ENCODE measurements at regions not wholly inside any gene's neighbourhood (a gene's known extent, or its start where the extent isn't known, plus 50 kb on each side); places are given as distances from the start of the nearest gene placed in this dataset.

DNA sequence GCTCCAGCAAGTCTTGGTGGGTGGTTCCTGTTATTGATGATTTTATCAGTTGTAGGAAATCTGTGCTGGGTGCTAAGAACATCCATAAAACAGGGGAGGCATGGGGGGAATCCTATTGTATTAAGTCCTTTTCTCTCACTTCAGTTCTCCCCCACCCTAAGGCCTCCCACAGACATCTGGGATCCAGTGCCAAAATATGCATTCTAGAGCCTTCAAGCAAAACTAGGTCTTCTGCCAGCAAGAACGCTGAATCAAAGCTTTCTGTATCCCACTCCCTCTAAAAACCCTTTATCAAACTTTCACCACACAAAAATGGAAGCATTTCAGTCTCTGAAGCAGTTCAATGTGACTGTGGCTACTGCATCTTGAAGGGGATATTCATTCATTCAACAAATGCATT is 281.9 kb downstream of the GAS1 start:
- TF ChIP-seq CTCF (IDR thresholded peaks at IDR 0.05): no peak
- Mint-ChIP-seq H3K36me3 (ENCODE audit: low read depth) (no peaks in the 10 kb centered on the region), H3K27ac (no peak overlapping the region), H3K4me3 (no peak overlapping the region), H3K4me1 (peaks cover 21% of the 10 kb centered on the region), H3K9me3 (peaks cover 14% of the 10 kb centered on the region), H3K27me3 (ENCODE audit: low read depth, poor library complexity) (peaks cover 8% of the 10 kb centered on the region)
- no peak for DNase-seq

DNA sequence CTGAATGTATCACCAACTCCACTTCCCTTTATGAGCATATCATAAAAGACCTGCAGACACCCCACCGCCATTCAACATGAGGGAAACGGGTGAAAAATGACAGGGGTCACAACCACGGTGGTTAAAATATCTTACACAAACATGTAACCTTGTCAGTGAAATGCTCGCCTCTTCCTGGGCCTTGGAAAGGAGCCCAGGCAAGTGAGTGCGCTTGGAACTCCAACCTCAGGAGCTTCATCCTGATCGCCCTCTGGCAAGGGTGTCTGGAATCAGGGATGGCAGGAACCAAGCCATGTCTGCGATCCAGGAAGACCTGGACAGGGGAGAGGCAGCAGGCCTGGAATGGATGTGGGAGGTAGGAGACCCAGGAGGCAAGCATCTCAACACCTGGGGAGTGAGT is 282.7 kb downstream of the GAS1 start:
- Mint-ChIP-seq H3K4me3 (no peak overlapping the region), H3K9me3 (peaks cover 6% of the 10 kb centered on the region), H3K4me1 (peaks cover 13% of the 10 kb centered on the region), H3K27ac (no peak overlapping the region), H3K36me3 (ENCODE audit: low read depth) (no peaks in the 10 kb centered on the region), H3K27me3 (ENCODE audit: low read depth, poor library complexity) (peaks cover 10% of the 10 kb centered on the region)
- DNase-seq: no peak
- no peak for TF ChIP-seq CTCF (IDR thresholded peaks at IDR 0.05)

DNA sequence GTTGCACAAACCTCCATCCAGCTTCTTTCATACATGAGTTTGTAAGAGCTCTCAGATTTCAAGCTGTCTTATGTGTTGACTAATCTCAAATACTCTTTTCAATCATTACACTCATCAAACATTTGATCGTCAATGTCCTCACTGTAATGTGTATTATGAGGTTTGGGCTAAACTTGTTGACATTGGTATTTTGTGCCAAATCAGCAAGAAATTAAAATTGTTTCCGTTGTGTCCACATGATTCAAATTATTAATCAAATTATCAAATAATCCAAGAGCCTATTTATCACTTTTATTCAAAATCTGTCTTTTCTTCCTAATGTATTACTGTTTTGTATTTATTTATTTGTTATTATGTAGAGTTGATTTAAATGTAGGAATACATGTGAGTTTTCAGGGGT is 283.4 kb downstream of the GAS1 start:
- H3K9me3 Mint-ChIP-seq: peaks cover 3% of the 10 kb centered on the region
- H3K4me1 Mint-ChIP-seq: peaks cover 7% of the 10 kb centered on the region
- peaks cover 10% of the 10 kb centered on the region for H3K27me3 Mint-ChIP-seq (ENCODE audit: low read depth, poor library complexity)
- H3K4me3 Mint-ChIP-seq: no peak overlapping the region
- DNase-seq: no peak
- H3K36me3 Mint-ChIP-seq (ENCODE audit: low read depth): no peaks in the 10 kb centered on the region
- TF ChIP-seq CTCF (IDR thresholded peaks at IDR 0.05): no peak
- H3K27ac Mint-ChIP-seq: no peak overlapping the region

- Mint-ChIP-seq H3K4me3 (no peak overlapping the region), H3K27me3 (ENCODE audit: low read depth, poor library complexity) (peaks cover 12% of the 10 kb centered on the region), H3K36me3 (ENCODE audit: low read depth) (no peaks in the 10 kb centered on the region), H3K27ac (peak overlapping the region; percentile 81), H3K9me3 (peaks cover 3% of the 10 kb centered on the region), H3K4me1 (peaks cover 3% of the 10 kb centered on the region)
- no peak for DNase-seq
- no peak for TF ChIP-seq CTCF (IDR thresholded peaks at IDR 0.05)
Measured at GRCh38 chr9:86662890-86663468, 284.3 kb downstream of the GAS1 start.

GRCh38 chr9:86660146-86660943 is 287.0 kb downstream of the GAS1 start:
- no peaks in the 10 kb centered on the region for H3K36me3 Mint-ChIP-seq (ENCODE audit: low read depth)
- no peaks in the 10 kb centered on the region for H3K4me1 Mint-ChIP-seq
- H3K27ac Mint-ChIP-seq: no peak overlapping the region
- DNase-seq: no peak
- no peak overlapping the region for H3K4me3 Mint-ChIP-seq
- no peak for TF ChIP-seq CTCF (IDR thresholded peaks at IDR 0.05)
- peaks cover 19% of the 10 kb centered on the region for H3K27me3 Mint-ChIP-seq (ENCODE audit: low read depth, poor library complexity)
- peaks cover 3% of the 10 kb centered on the region for H3K9me3 Mint-ChIP-seq

Measured in nephron progenitor cell (in vitro differentiated cells).